ENCODE measurements at regions not wholly inside any gene's neighbourhood (a gene's known extent, or its start where the extent isn't known, plus 50 kb on each side); places are given as distances from the start of the nearest gene placed in this dataset.

DNA sequence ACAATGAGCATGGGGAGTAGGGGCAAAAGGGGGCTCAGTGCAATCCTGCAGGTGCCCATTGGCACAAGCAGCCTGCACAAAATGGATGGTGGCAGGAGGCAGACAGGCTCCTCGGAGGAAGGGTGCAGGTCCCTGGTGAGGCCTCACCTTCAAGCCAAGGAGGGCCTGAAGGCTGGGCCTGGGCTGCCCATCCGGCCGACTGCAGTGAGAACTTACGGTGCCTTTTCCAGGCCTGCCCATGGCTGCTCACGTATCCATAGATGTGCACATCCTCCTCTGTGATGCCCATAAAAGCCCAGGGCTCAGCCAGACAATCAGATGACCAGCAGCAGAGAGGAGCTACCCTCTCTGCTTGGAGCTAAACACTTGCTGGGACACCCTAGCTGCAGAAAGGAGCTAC, 1089.8 kb downstream of the PCDH18 start:
- ChIA-PET CTCF (no interaction called here), POLR2A (no interaction called here)
- no peak overlapping the region for H3K4me3 ChIP-seq (ENCODE audit: low read depth, low read length)
- TF ChIP-seq, protein P1, sequence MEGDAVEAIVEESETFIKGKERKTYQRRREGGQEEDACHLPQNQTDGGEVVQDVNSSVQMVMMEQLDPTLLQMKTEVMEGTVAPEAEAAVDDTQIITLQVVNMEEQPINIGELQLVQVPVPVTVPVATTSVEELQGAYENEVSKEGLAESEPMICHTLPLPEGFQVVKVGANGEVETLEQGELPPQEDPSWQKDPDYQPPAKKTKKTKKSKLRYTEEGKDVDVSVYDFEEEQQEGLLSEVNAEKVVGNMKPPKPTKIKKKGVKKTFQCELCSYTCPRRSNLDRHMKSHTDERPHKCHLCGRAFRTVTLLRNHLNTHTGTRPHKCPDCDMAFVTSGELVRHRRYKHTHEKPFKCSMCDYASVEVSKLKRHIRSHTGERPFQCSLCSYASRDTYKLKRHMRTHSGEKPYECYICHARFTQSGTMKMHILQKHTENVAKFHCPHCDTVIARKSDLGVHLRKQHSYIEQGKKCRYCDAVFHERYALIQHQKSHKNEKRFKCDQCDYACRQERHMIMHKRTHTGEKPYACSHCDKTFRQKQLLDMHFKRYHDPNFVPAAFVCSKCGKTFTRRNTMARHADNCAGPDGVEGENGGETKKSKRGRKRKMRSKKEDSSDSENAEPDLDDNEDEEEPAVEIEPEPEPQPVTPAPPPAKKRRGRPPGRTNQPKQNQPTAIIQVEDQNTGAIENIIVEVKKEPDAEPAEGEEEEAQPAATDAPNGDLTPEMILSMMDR (IDR thresholded peaks at IDR 0.05; ENCODE audit: insufficient read depth, low read length, missing control alignments): no peak
- DNase-seq (ENCODE audit: low read depth, low spot score): no peak

DNA sequence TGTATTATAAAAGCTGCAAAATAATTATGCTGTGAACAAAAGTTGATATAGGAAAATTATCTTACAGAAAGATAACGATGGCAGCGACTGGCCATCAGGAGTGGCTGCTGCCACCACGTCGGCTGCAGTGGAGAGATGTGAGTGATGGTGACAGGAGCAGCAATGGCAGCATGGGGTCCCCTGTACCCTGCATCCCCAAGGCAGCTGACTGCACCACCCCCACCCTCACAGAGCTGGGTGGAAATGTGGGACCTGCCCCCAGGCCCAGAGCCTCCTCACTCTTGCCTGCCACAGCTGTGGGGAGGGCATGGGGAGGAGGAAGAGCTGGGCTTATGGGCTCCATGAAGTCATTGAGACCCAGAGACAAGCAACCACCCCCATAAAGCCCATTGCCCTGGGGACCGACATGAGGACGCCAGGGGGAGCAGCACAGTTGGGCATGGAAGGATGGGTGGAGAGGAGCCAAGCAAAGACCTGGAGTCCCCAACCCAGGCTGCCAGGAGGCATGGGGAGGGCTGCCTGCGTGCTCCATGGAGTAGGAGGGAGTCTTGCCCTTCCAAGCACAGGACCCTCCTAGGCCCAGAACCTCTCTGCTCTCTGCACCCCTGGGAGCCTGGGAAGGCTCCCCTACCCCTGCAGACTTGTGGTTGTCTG, 1090.5 kb downstream of the PCDH18 start:
- TF ChIP-seq, protein P1 (IDR thresholded peaks at IDR 0.05; ENCODE audit: insufficient read depth, low read length, missing control alignments): no peak
- POLR2A ChIA-PET: no interaction called here
- H3K4me3 ChIP-seq (ENCODE audit: low read depth, low read length): no peak overlapping the region
- DNase-seq (ENCODE audit: low read depth, low spot score): no peak
- CTCF ChIA-PET: no interaction called here

DNA sequence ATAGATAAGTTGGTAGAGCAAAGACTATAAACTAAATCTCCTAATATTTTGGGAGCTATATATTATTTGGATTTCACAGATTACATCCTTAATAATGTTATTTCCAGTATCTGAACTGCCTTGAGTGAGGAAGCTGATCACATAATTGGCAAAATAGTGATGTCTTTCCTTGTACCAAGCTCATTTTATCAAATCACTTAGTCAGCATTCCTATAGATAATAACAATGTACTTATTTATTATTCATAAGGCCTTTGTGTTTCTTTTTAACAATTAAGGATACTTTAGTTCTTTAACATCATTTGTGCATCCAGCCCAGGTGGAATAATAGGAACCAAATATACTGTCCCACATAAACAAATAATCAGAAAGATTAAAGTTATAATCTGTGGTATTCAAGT, 1093.6 kb downstream of the PCDH18 start:
- ChIA-PET POLR2A (no interaction called here), CTCF (no interaction called here)
- TF ChIP-seq, protein P1 (IDR thresholded peaks at IDR 0.05; ENCODE audit: insufficient read depth, low read length, missing control alignments): no peak
- DNase-seq (ENCODE audit: low read depth, low spot score): no peak
- H3K4me3 ChIP-seq (ENCODE audit: low read depth, low read length): no peak overlapping the region

DNA sequence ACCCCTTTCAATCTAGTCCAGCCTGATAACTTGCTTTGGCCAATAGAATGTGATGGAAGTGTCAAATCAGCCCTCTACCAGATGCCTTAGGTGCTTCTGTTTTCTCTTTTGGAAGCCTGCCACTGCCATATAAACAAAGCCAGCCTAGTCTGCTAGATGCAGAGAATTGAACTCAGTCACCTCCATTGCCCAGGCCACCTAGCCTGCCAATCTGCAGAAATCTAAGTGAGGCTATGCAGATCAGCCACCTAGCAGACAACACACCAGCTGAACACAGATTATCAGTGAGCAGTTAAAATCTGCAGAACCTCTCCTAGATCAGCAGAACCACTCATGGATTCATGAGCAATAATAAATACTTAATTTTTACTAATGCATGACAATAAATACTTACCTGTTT, 1108.2 kb downstream of the PCDH18 start:
- H3K4me3 ChIP-seq (ENCODE audit: low read depth, low read length): no peak overlapping the region
- CTCF ChIA-PET: no interaction called here
- TF ChIP-seq, protein P1 (IDR thresholded peaks at IDR 0.05; ENCODE audit: insufficient read depth, low read length, missing control alignments): no peak
- POLR2A ChIA-PET: no interaction called here
- DNase-seq (ENCODE audit: low read depth, low spot score): no peak

DNA sequence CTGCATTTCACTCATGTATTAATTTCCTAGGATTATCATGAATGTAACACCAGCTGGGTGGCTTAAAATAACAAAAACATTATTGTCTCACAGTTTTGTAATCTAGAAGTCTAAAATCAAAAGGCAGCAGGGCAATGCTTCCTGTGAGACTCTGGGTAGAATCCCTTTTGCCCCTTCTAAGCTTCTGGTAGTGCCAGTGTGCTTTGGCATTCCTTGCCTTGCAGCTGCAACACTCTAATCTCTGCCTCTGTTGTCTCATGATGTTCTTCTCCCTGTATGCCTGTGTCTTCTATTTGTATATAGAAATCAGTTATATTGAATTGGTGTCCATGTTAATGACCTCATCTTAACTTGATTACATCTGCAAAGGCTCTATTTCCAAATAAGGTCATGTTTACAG, 1117.3 kb downstream of the PCDH18 start:
- ChIA-PET POLR2A (no interaction called here), CTCF (no interaction called here)
- H3K4me3 ChIP-seq (ENCODE audit: low read depth, low read length): no peak overlapping the region
- TF ChIP-seq, protein P1 (IDR thresholded peaks at IDR 0.05; ENCODE audit: insufficient read depth, low read length, missing control alignments): no peak
- no peak for DNase-seq (ENCODE audit: low read depth, low spot score)

DNA sequence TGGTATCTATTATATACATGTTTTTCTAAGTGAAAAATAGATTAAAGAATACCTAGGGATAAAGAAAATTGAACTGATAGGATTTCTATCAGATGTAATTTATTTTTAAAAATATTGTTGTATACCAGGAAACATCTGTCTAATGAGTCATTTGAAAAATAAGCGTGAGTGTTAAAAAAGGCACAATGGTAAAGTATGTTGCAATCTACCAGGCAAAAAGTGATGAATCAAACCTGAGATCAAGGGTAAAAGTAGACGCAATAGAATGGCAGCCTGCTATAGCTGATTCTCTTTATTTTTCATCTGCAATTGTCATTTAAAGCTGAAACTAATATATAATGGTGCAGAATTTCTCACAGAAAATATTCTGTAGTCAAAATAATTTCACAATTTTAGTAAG, 1119.6 kb downstream of the PCDH18 start:
- ChIA-PET POLR2A (no interaction called here), CTCF (no interaction called here)
- no peak overlapping the region for H3K4me3 ChIP-seq (ENCODE audit: low read depth, low read length)
- TF ChIP-seq, protein P1 (IDR thresholded peaks at IDR 0.05; ENCODE audit: insufficient read depth, low read length, missing control alignments): no peak
- no peak for DNase-seq (ENCODE audit: low read depth, low spot score)
